ENCODE measurements at regions not wholly inside any gene's neighbourhood (a gene's known extent, or its start where the extent isn't known, plus 50 kb on each side); places are given as distances from the start of the nearest gene placed in this dataset.

GRCh38 chr1:147472966-147473732 lies 68.2 kb upstream of the BCL9 start:
- DNase-seq (no peak), ATAC-seq (no peak)
- Mint-ChIP-seq H3K4me1 (no peaks in the 10 kb centered on the region), H3K27me3 (peaks cover 11 to 40% (median 29%) of the 10 kb centered on the region in 5 donors), H3K27ac (no peak overlapping the region), H3K4me3 (no peak overlapping the region), H3K36me3 (no peaks in the 10 kb centered on the region), H3K9me3 (peaks cover 0 to 3% (median 0%) of the 10 kb centered on the region in 9 donors)
- POLR2A ChIA-PET: no interaction called here

GRCh38 chr1:147473733-147474049 lies 67.6 kb upstream of the BCL9 start:
- Mint-ChIP-seq H3K27me3 (peaks cover 10 to 40% (median 32%) of the 10 kb centered on the region in 5 donors), H3K4me3 (no peak overlapping the region), H3K4me1 (no peaks in the 10 kb centered on the region), H3K27ac (no peak overlapping the region), H3K36me3 (no peaks in the 10 kb centered on the region), H3K9me3 (peaks cover 0 to 2% (median 0%) of the 10 kb centered on the region in 9 donors)
- POLR2A ChIA-PET: no interaction called here
- DNase-seq (no peak), ATAC-seq (no peak)

GRCh38 chr1:147475488-147475887 lies 65.8 kb upstream of the BCL9 start:
- H3K9me3 Mint-ChIP-seq: no peaks in the 10 kb centered on the region
- POLR2A ChIA-PET: no interaction called here

DNA sequence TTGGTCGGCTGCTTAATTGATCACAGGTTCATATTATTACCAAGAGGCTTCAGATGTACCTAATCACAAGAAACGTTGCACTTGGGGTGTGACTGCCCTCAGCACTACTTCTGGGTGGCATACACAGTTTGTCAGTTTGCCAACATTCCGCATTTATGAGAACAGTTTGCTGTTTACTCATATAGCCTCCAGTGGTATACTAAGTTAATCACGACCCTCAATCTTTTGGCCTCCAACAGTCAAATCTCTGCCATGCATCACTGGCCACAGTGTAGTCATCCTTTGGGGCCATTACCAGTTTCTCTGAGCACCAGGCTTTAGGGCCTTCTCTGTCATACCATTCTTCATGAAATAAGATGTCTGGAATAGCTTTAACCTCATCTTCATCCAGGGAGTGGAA lies 62.8 kb upstream of the BCL9 start:
- ATAC-seq (no peak), DNase-seq (no peak)
- POLR2A ChIA-PET: no interaction called here
- H3K36me3 Mint-ChIP-seq: no peaks in the 10 kb centered on the region
- H3K27ac Mint-ChIP-seq: no peak overlapping the region
- no peaks in the 10 kb centered on the region for H3K9me3 Mint-ChIP-seq
- peaks cover 11 to 44% (median 27%) of the 10 kb centered on the region in 5 donors for H3K27me3 Mint-ChIP-seq
- no peak overlapping the region for H3K4me3 Mint-ChIP-seq
- H3K4me1 Mint-ChIP-seq: no peaks in the 10 kb centered on the region

More at GRCh38 chr1:147475488-147475887, 65.8 kb upstream of the BCL9 start:
- Mint-ChIP-seq H3K4me1 (no peaks in the 10 kb centered on the region), H3K4me3 (no peak overlapping the region), H3K36me3 (no peaks in the 10 kb centered on the region), H3K27ac (no peak overlapping the region), H3K27me3 (peaks cover 18 to 53% (median 35%) of the 10 kb centered on the region in 5 donors)
- DNase-seq (no peak), ATAC-seq (no peak)

DNA sequence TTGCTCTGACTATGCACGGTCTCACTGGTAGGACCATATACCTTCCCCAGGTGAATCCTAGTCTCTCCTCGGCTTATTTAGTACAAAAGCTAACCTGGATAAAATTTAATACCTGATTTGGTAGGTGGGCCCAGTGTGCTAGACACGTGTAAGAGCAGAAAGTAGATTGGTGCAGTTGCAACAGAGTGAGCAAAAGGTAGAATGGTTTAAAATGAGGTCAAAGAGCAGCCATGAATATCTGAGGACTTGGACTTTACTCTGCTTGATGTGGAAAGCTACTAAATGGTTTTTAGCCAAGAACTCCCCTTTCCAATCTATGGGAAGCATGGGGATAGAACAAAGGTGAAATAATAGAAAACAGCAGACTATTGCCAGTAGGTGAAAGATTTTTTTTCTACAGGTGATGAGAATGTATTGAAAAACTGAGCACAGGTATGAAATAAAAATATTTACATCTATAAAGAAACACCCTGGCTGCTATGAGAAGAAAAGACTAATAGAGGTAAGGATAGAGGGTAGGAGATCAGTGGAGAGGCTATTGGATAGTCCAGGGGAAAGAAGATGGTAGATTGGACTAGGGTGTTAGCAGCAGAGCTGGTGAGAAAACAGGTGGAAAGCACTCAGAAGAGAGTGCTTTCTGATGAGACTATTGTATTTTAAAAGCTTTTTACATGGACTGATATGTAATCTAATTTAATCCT lies 61.3 kb upstream of the BCL9 start:
- Mint-ChIP-seq H3K36me3 (no peaks in the 10 kb centered on the region), H3K27me3 (peaks cover 11 to 44% (median 28%) of the 10 kb centered on the region in 5 donors), H3K4me1 (no peaks in the 10 kb centered on the region), H3K9me3 (no peaks in the 10 kb centered on the region), H3K27ac (no peak overlapping the region), H3K4me3 (no peak overlapping the region)
- POLR2A ChIA-PET: no interaction called here
- ATAC-seq: no peak
- no peak for DNase-seq

DNA sequence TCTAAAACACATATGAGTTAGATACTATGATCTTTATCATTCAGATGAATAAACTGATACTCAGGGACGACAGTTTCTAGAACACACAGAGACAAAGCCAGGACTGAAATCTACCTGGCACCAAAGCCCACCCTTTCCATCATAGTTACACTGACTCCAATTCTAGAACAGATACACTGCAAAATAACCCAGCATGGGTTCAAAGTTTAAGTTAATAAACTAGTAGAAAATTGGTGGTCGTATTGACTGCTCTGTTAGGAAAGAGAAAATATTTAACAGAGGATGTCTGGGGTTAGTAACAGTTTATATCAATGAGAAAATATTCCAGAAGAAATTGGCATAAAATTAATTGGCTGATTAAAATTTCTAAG lies 60.8 kb upstream of the BCL9 start:
- POLR2A ChIA-PET: no interaction called here
- H3K27ac Mint-ChIP-seq: no peak overlapping the region
- H3K36me3 Mint-ChIP-seq: no peaks in the 10 kb centered on the region
- ATAC-seq (no peak), DNase-seq (no peak)
- no peak overlapping the region for H3K4me3 Mint-ChIP-seq
- no peaks in the 10 kb centered on the region for H3K9me3 Mint-ChIP-seq
- H3K4me1 Mint-ChIP-seq: no peaks in the 10 kb centered on the region
- H3K27me3 Mint-ChIP-seq: peaks cover 11 to 44% (median 28%) of the 10 kb centered on the region in 5 donors

DNA sequence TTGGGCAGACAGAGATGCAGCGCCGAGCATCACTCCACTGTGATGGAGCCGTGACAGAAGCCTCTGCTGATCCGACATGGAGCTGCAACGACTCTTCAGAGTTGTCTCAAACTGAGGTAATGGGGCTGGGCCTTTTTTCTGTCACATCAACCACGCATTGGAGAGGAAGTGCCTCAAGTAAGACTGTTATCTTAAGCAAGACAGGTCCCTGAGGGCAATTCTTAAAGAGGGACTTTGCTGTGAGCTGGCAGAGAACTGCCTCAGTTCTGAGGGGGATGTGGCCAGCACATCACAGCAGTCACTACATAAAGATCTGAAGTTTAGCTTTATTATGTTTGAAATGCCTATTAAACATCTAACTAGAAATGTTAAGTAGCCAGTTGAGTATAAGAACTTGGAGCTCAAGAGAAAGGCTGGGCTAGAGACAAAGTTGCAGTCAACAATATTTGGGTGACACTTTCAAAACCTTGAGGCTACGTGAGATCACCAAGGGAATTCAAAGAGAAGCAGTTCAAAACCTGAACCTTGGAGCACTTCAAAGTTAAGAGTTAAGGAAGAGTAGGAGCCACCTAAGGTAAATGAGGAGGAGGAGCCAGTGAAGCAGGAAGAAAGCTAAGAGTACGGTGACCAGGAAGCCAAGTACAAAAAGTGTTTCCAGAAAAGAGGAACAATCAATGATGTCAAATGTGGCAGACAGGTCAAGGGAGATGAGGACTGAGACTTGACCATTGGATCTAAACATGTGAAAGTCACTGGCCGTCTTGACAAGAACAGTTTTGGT lies 54.2 kb upstream of the BCL9 start:
- ATAC-seq (no peak), DNase-seq (no peak)
- no peaks in the 10 kb centered on the region for H3K9me3 Mint-ChIP-seq
- H3K4me1 Mint-ChIP-seq: no peaks in the 10 kb centered on the region
- POLR2A ChIA-PET: interaction anchor here (0.6 kb wide), 1 partner anchor 154 kb away, joined by 3 read pairs; no protein-coding TSS in a partner anchor
- no peaks in the 10 kb centered on the region for H3K36me3 Mint-ChIP-seq
- peaks cover 0 to 20% (median 5%) of the 10 kb centered on the region in 5 donors for H3K27me3 Mint-ChIP-seq
- no peak overlapping the region for H3K27ac Mint-ChIP-seq
- H3K4me3 Mint-ChIP-seq: no peak overlapping the region

DNA sequence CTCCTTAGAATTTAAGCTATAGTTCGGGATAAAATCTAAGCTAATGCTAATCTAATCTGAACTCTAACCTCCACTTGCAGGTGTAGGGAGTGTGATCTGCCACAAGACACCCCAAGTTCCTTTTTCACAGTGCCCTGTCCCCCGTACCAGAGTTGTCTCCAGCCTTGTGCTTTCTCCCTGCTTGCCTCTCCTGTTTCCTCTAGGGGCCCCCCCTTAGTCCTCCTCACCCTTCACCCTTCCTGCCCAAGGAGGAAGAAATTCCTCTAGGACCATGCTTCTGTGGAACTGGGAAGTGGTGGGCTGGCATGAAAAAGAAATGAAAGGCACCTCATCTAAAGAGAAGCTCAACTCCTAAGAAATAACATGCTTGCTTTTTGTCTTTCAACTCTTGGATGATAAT lies 50.2 kb upstream of the BCL9 start:
- no peak overlapping the region for H3K4me3 Mint-ChIP-seq
- ATAC-seq: no peak
- H3K36me3 Mint-ChIP-seq: no peaks in the 10 kb centered on the region
- POLR2A ChIA-PET: no interaction called here
- H3K4me1 Mint-ChIP-seq: peaks cover 0 to 2% (median 0%) of the 10 kb centered on the region in 4 donors
- H3K27me3 Mint-ChIP-seq: peaks cover 0 to 12% (median 3%) of the 10 kb centered on the region in 5 donors
- no peak for DNase-seq
- no peak overlapping the region for H3K27ac Mint-ChIP-seq
- no peaks in the 10 kb centered on the region for H3K9me3 Mint-ChIP-seq
